Activated CD8-positive, alpha-beta T cell treated with anti-CD3 and anti-CD28 coated beads, Interleukin-2, amount 10 ng/mL, durations not matched to agents 7 days and 5 days (primary cell): ENCODE measurements at regions not wholly inside any gene's neighbourhood (a gene's known extent, or its start where the extent isn't known, plus 50 kb on each side); places are given as distances from the start of the nearest gene placed in this dataset.
"Not testable (repeated sequence)": the region's sequence is repeated elsewhere in the genome, so short reads cannot be mapped to it uniquely, and the experiment has no call there.

Experiments used
- ATAC-seq: fragments of 150-1000 bp; cut with Tn5 transposase; one replicate; pipeline ENCODE4 v1.10.0; 2021; ENCODE audit warnings: moderate library complexity
- CTCF ChIA-PET: fragments of 350-600 bp; sonication (Branson Sonifier 250); formaldehyde crosslinking; loops from one replicate; lab custom pipeline; 2021; ENCODE audit warnings: antibody characterized with exemption; lab: Charles Lee
- POLR2A ChIA-PET: fragments of 350-600 bp; sonication (Branson Sonifier 250); formaldehyde crosslinking; loops from one replicate; lab custom pipeline; 2021; ENCODE audit warnings: antibody characterized with exemption; lab: Charles Lee
- DNase-seq: peaks from one replicate; pipeline ENCODE4 v3.0.0-alpha.2; 2020
- H3K27ac Mint-ChIP-seq: one replicate; pipeline ENCODE4 v1.8.0; 2021; ENCODE audit warnings: mild to moderate bottlenecking, mixed read lengths
- H3K27me3 Mint-ChIP-seq: one replicate; pipeline ENCODE4 v1.8.0; 2021; ENCODE audit warnings: low read depth, mixed read lengths
- H3K36me3 Mint-ChIP-seq: one replicate; pipeline ENCODE4 v1.8.0; 2021; ENCODE audit warnings: low read depth, mixed read lengths
- H3K4me1 Mint-ChIP-seq: one replicate; pipeline ENCODE4 v1.8.0; 2021; ENCODE audit warnings: low read depth, mixed read lengths
- H3K4me3 Mint-ChIP-seq: one replicate; pipeline ENCODE4 v1.8.0; 2021; ENCODE audit warnings: mild to moderate bottlenecking, mixed read lengths
- H3K9me3 Mint-ChIP-seq: one replicate; pipeline ENCODE4 v1.8.0; 2022; ENCODE audit warnings: mixed read lengths; ENCODE audit not compliant: insufficient read depth

GRCh38 chr21:31819692-31820091 is 53.1 kb upstream of the HUNK start:
- POLR2A ChIA-PET, H3K9me3 Mint-ChIP-seq, H3K4me1 Mint-ChIP-seq, H3K27me3 Mint-ChIP-seq, H3K36me3 Mint-ChIP-seq, ATAC-seq, H3K4me3 Mint-ChIP-seq, DNase-seq, H3K27ac Mint-ChIP-seq, CTCF ChIA-PET: not testable (repeated sequence)

- H3K27ac Mint-ChIP-seq, H3K4me1 Mint-ChIP-seq, H3K36me3 Mint-ChIP-seq, H3K4me3 Mint-ChIP-seq, DNase-seq, CTCF ChIA-PET, H3K27me3 Mint-ChIP-seq, POLR2A ChIA-PET, ATAC-seq, H3K9me3 Mint-ChIP-seq: not testable (repeated sequence)
These were observed 58.5 kb upstream of the HUNK start for GRCh38 chr21:31814356-31814755.

- POLR2A ChIA-PET, result no interaction called here
- no peak overlapping the region for H3K27ac Mint-ChIP-seq
- H3K4me1 Mint-ChIP-seq, result no peaks in the 10 kb centered on the region
- H3K36me3 Mint-ChIP-seq, result no peaks in the 10 kb centered on the region
- DNase-seq (no peak), ATAC-seq (no peak)
- no peaks in the 10 kb centered on the region for H3K9me3 Mint-ChIP-seq
- peaks cover 1% of the 10 kb centered on the region for H3K27me3 Mint-ChIP-seq
- no peak overlapping the region for H3K4me3 Mint-ChIP-seq
- CTCF ChIA-PET, result no interaction called here
These were observed 59.0 kb upstream of the HUNK start for GRCh38 chr21:31813862-31814261.

- Mint-ChIP-seq H3K27me3 (peaks cover 10% of the 10 kb centered on the region), H3K4me1 (no peaks in the 10 kb centered on the region), H3K36me3 (no peaks in the 10 kb centered on the region), H3K4me3 (no peak overlapping the region), H3K27ac (no peak overlapping the region), H3K9me3 (no peaks in the 10 kb centered on the region)
- ChIA-PET POLR2A (no interaction called here), CTCF (no interaction called here)
- no peak for ATAC-seq
- DNase-seq, result no peak
These were observed 68.8 kb upstream of the HUNK start for GRCh38 chr21:31804008-31804394.

- H3K27me3 Mint-ChIP-seq, result peaks cover 10% of the 10 kb centered on the region
- ChIA-PET POLR2A (no interaction called here), CTCF (no interaction called here)
- H3K4me1 Mint-ChIP-seq, result no peaks in the 10 kb centered on the region
- H3K27ac Mint-ChIP-seq, result no peak overlapping the region
- H3K9me3 Mint-ChIP-seq, result no peaks in the 10 kb centered on the region
- ATAC-seq, result no peak
- no peak for DNase-seq
- H3K36me3 Mint-ChIP-seq, result no peaks in the 10 kb centered on the region
- no peak overlapping the region for H3K4me3 Mint-ChIP-seq
These were observed 69.5 kb upstream of the HUNK start for GRCh38 chr21:31803039-31804007.

GRCh38 chr21:31802331-31802730 is 70.4 kb upstream of the SCAF4 start:
- ChIA-PET POLR2A (no interaction called here), CTCF (no interaction called here)

GRCh38 chr21:31801551-31802219 is 69.8 kb upstream of the SCAF4 start:
- no peaks in the 10 kb centered on the region for H3K36me3 Mint-ChIP-seq
- ATAC-seq (no peak), DNase-seq (no peak)
- peaks cover 13% of the 10 kb centered on the region for H3K27me3 Mint-ChIP-seq
- H3K4me3 Mint-ChIP-seq, result no peak overlapping the region
- no peaks in the 10 kb centered on the region for H3K9me3 Mint-ChIP-seq
- no peak overlapping the region for H3K27ac Mint-ChIP-seq
- ChIA-PET CTCF (no interaction called here), POLR2A (interaction anchor here (1.0 kb wide), 1 partner anchor 15 kb away, joined by 3 read pairs; no protein-coding TSS in a partner anchor)
- H3K4me1 Mint-ChIP-seq, result no peaks in the 10 kb centered on the region

More at GRCh38 chr21:31802331-31802730, 70.4 kb upstream of the SCAF4 start:
- Mint-ChIP-seq H3K27ac (no peak overlapping the region), H3K27me3 (peaks cover 10% of the 10 kb centered on the region), H3K4me1 (no peaks in the 10 kb centered on the region), H3K4me3 (no peak overlapping the region), H3K9me3 (no peaks in the 10 kb centered on the region), H3K36me3 (no peaks in the 10 kb centered on the region)
- DNase-seq (no peak), ATAC-seq (no peak)

GRCh38 chr21:31798842-31799704 is 67.2 kb upstream of the SCAF4 start:
- POLR2A ChIA-PET, result no interaction called here
- Mint-ChIP-seq H3K36me3 (no peaks in the 10 kb centered on the region), H3K27me3 (peaks cover 10% of the 10 kb centered on the region), H3K27ac (no peak overlapping the region), H3K9me3 (no peaks in the 10 kb centered on the region), H3K4me1 (no peaks in the 10 kb centered on the region), H3K4me3 (no peak overlapping the region)
- ATAC-seq (no peak), DNase-seq (no peak)
- CTCF ChIA-PET, result no interaction called here

GRCh38 chr21:31795992-31796391 is 64.1 kb upstream of the SCAF4 start:
- DNase-seq, result no peak
- no peaks in the 10 kb centered on the region for H3K9me3 Mint-ChIP-seq
- peaks cover 5% of the 10 kb centered on the region for H3K27me3 Mint-ChIP-seq
- no peak overlapping the region for H3K4me3 Mint-ChIP-seq
- no peaks in the 10 kb centered on the region for H3K36me3 Mint-ChIP-seq
- ATAC-seq, result no peak
- H3K4me1 Mint-ChIP-seq, result no peaks in the 10 kb centered on the region
- CTCF ChIA-PET, result no interaction called here
- no peak overlapping the region for H3K27ac Mint-ChIP-seq
- POLR2A ChIA-PET, result no interaction called here

GRCh38 chr21:31790420-31790819 is 58.5 kb upstream of the SCAF4 start:
- H3K27ac Mint-ChIP-seq, H3K27me3 Mint-ChIP-seq, POLR2A ChIA-PET, H3K4me3 Mint-ChIP-seq, H3K36me3 Mint-ChIP-seq, H3K4me1 Mint-ChIP-seq, DNase-seq, ATAC-seq, H3K9me3 Mint-ChIP-seq: not testable (repeated sequence)
- CTCF ChIA-PET, result interaction anchor here (0.8 kb wide), 1 partner anchor 184 kb away, joined by 3 read pairs; no protein-coding TSS in a partner anchor

GRCh38 chr21:31788581-31788980 is 56.7 kb upstream of the SCAF4 start:
- Mint-ChIP-seq H3K27ac (no peak overlapping the region), H3K9me3 (no peaks in the 10 kb centered on the region), H3K27me3 (peaks cover 3% of the 10 kb centered on the region), H3K4me3 (no peak overlapping the region), H3K36me3 (no peaks in the 10 kb centered on the region), H3K4me1 (no peaks in the 10 kb centered on the region)
- POLR2A ChIA-PET, result no interaction called here
- no peak for ATAC-seq
- DNase-seq, result no peak
- CTCF ChIA-PET, result no interaction called here
